ENCODE measurements at regions not wholly inside any gene's neighbourhood (a gene's known extent, or its start where the extent isn't known, plus 50 kb on each side); places are given as distances from the start of the nearest gene placed in this dataset.

- no peak for TF ChIP-seq EZH2phosphoT487 (IDR thresholded peaks at IDR 0.05; ENCODE audit: borderline replicate concordance)
- TF ChIP-seq CTCF (conservative IDR thresholded peaks at IDR 0.05; ENCODE audit: low read length), result no peak
Measured at GRCh38 chrX:9134366-9134765, 100.4 kb upstream of the FAM9B start.
